H1 (cell line): ENCODE measurements at regions not wholly inside any gene's neighbourhood (a gene's known extent, or its start where the extent isn't known, plus 50 kb on each side); places are given as distances from the start of the nearest gene placed in this dataset.
"Not testable (repeated sequence)": the region's sequence is repeated elsewhere in the genome, so short reads cannot be mapped to it uniquely, and the experiment has no call there.

ENCODE experiments used
- CTCF ChIA-PET: fragments of 300-600 bp; sonication (Branson Sonifier 250); formaldehyde crosslinking; loops from one replicate; lab custom pipeline; 2021; ENCODE audit not compliant: partially characterized antibody; lab: Charles Lee
- POLR2A ChIA-PET: fragments of 300-600 bp; sonication (Branson Sonifier 250); formaldehyde crosslinking; loops from one replicate; lab custom pipeline; 2021; ENCODE audit warnings: inconsistent platforms; ENCODE audit not compliant: partially characterized antibody; lab: Charles Lee
- DNase-seq, 2 experiments: peaks; one replicate each; pipeline versions ENCODE4 v3.0.0 to v3.0.0-alpha.2; 2010 to 2022; ENCODE audit warnings: low spot score in 2 of 2, low read depth in 1 of 2, mixed read lengths in 1 of 2
- FAIRE-seq: peaks from 2 replicates; lab custom pipeline; 2011; peaks lifted over from hg19 to GRCh38; lab: Jason Lieb, UNC
- H2AFZ ChIP-seq: 2 replicates; pipeline ENCODE4 v1.8.1; 2012; ENCODE audit warnings: low read length, inconsistent platforms
- H2AK5ac ChIP-seq: 2 replicates; pipeline ENCODE4 v1.6.1; 2013; ENCODE audit warnings: low read depth, low read length
- H2BK120ac ChIP-seq: replicated peaks from 2 replicates; pipeline ENCODE3; 2013; ENCODE audit warnings: low read depth, low read length, inconsistent platforms
- H2BK12ac ChIP-seq: 2 replicates; pipeline ENCODE4 v1.6.1; 2013; ENCODE audit warnings: low read depth, low read length
- H2BK15ac ChIP-seq: 2 replicates; pipeline ENCODE4 v1.6.1; 2013; ENCODE audit warnings: low read length
- H2BK20ac ChIP-seq: 2 replicates; pipeline ENCODE4 v1.6.1; 2013; ENCODE audit warnings: low read length
- H2BK5ac ChIP-seq: 2 replicates; pipeline ENCODE4 v1.6.1; 2013; ENCODE audit warnings: low read depth, low read length
- H3K14ac ChIP-seq: 2 replicates; pipeline ENCODE4 v1.6.1; 2013; ENCODE audit warnings: inconsistent platforms; ENCODE audit not compliant: insufficient read length
- H3K18ac ChIP-seq: 2 replicates; pipeline ENCODE4 v1.6.1; 2013; ENCODE audit warnings: low read length; ENCODE audit errors: extremely low read depth
- H3K23ac ChIP-seq: 2 replicates; pipeline ENCODE4 v1.6.1; 2013; ENCODE audit warnings: inconsistent platforms; ENCODE audit not compliant: insufficient read length
- H3K23me2 ChIP-seq: 2 replicates; pipeline ENCODE4 v1.6.1; 2013; ENCODE audit warnings: low read depth, low read length
- H3K27ac ChIP-seq: 2 replicates; pipeline ENCODE4 v1.6.1; 2011; ENCODE audit warnings: low read depth, low read length, inconsistent platforms
- H3K27me3 ChIP-seq, 4 experiments: replicated peaks in 1 of 4; 1 replicate in 1 of 4; 2 replicates in 3 of 4; pipeline versions ENCODE4 v1.6.1 to v1.8.1; 2011 to 2013; ENCODE audit warnings: low read length in 3 of 4, mild to moderate bottlenecking in 3 of 4, inconsistent platforms in 2 of 4, mixed read lengths in 2 of 4, moderate library complexity in 1 of 4; ENCODE audit not compliant: control insufficient read depth in 3 of 4, insufficient read depth in 3 of 4; ENCODE audit errors: extremely low read depth in 1 of 4
- H3K36me3 ChIP-seq, 4 experiments: 2 replicates each; pipeline versions ENCODE4 v1.6.1 to v1.8.1; 2011 to 2013; ENCODE audit warnings: mild to moderate bottlenecking in 4 of 4, low read length in 3 of 4, moderate library complexity in 2 of 4, control low read depth in 1 of 4, inconsistent platforms in 1 of 4; ENCODE audit not compliant: insufficient read depth in 4 of 4, control insufficient read depth in 2 of 4
- H3K4ac ChIP-seq: replicated peaks from 2 replicates; pipeline ENCODE3; 2013; ENCODE audit warnings: low read length, low read depth, mixed read lengths, inconsistent platforms; ENCODE audit not compliant: insufficient read length
- H3K4me1 ChIP-seq, 4 experiments: replicated peaks in 1 of 4; 1 replicate in 1 of 4; 2 replicates in 3 of 4; pipeline versions ENCODE4 v1.6.1 to v1.8.1; 2011 to 2013; ENCODE audit warnings: low read length in 3 of 4, inconsistent platforms in 2 of 4, mixed read lengths in 1 of 4; ENCODE audit not compliant: insufficient read depth in 4 of 4, control insufficient read depth in 3 of 4
- H3K4me2 ChIP-seq, 2 experiments: 2 replicates each; pipeline versions ENCODE4 v1.6.1 to v1.8.1; 2011 to 2013; ENCODE audit warnings: low read depth in 2 of 2, low read length in 2 of 2, control low read depth in 1 of 2, inconsistent platforms in 1 of 2, mild to moderate bottlenecking in 1 of 2; ENCODE audit not compliant: insufficient read depth in 1 of 2
- H3K4me3 ChIP-seq, 4 experiments: fragments of 200-600, 300-600 bp in 1 of 4; sonication (generic), shearing (Covaris generic), sonication (Bioruptor Twin) in 1 of 4; 2 replicates each; pipeline versions ENCODE4 v1.5.1 to v1.8.1; 2011 to 2016; ENCODE audit warnings: low read length in 4 of 4, low read depth in 3 of 4, control low read depth in 2 of 4, inconsistent platforms in 2 of 4, mild to moderate bottlenecking in 2 of 4, mixed read lengths in 1 of 4, moderate library complexity in 1 of 4; ENCODE audit not compliant: insufficient read depth in 2 of 4; ENCODE audit errors: extremely low read depth in 1 of 4
- H3K56ac ChIP-seq: replicated peaks from 2 replicates; pipeline ENCODE3; 2013; ENCODE audit warnings: low read depth, mild to moderate bottlenecking, mixed read lengths, low read length, inconsistent platforms; ENCODE audit not compliant: insufficient read length
- H3K79me1 ChIP-seq: 2 replicates; pipeline ENCODE4 v1.6.1; 2013; ENCODE audit warnings: low read depth, low read length, control low read depth
- H3K79me2 ChIP-seq, 2 experiments: 2 replicates each; pipeline versions ENCODE4 v1.6.1 to v1.8.1; 2012 to 2013; ENCODE audit warnings: low read length in 2 of 2, mild to moderate bottlenecking in 2 of 2, inconsistent platforms in 1 of 2; ENCODE audit not compliant: insufficient read depth in 2 of 2, control insufficient read depth in 1 of 2
- H3K9ac ChIP-seq, 4 experiments: replicated peaks in 1 of 4; 1 replicate in 1 of 4; 2 replicates in 3 of 4; pipeline versions ENCODE4 v1.6.1 to v1.8.1; 2011 to 2013; ENCODE audit warnings: low read depth in 3 of 4, low read length in 3 of 4, control low read depth in 2 of 4, mild to moderate bottlenecking in 2 of 4, moderate library complexity in 2 of 4, inconsistent platforms in 1 of 4; ENCODE audit errors: extremely low read depth in 1 of 4
- H3K9me3 ChIP-seq, 2 experiments: 2 replicates each; pipeline versions ENCODE4 v1.6.1 to v1.8.1; 2012 to 2013; ENCODE audit warnings: mild to moderate bottlenecking in 2 of 2, moderate library complexity in 2 of 2, control low read depth in 1 of 2, inconsistent platforms in 1 of 2, low read depth in 1 of 2, low read length in 1 of 2, mixed read lengths in 1 of 2; ENCODE audit not compliant: insufficient read depth in 2 of 2
- H4K20me1 ChIP-seq, 2 experiments: replicated peaks in 1 of 2; 2 replicates each; pipeline versions ENCODE3 to v1.8.1; 2011 to 2013; ENCODE audit warnings: inconsistent platforms in 2 of 2, low read length in 2 of 2, mild to moderate bottlenecking in 1 of 2; ENCODE audit not compliant: insufficient read depth in 2 of 2, control insufficient read depth in 1 of 2
- H4K5ac ChIP-seq: 2 replicates; pipeline ENCODE4 v1.6.1; 2013; ENCODE audit warnings: low read length, low read depth, mixed read lengths, inconsistent platforms; ENCODE audit not compliant: insufficient read length
- H4K8ac ChIP-seq: 2 replicates; pipeline ENCODE4 v1.8.0; 2013; ENCODE audit warnings: mild to moderate bottlenecking, moderate library complexity, low read length, inconsistent platforms; ENCODE audit not compliant: insufficient read depth; ENCODE audit errors: extremely low read depth
- H4K91ac ChIP-seq: replicated peaks from 2 replicates; pipeline ENCODE3; 2013; ENCODE audit warnings: low read length, mixed read lengths, inconsistent platforms; ENCODE audit not compliant: insufficient read length
- WGBS, 2 experiments: shearing (Covaris generic) in 1 of 2; methylation state at CpG; one replicate each; pipeline versions ENCODE4 v1.1.6 to v1.1.7; 2013 to 2015; ENCODE audit warnings: low lambda C conversion rate in 2 of 2, mixed read lengths in 2 of 2, inconsistent platforms in 1 of 2, low coverage in 1 of 2, missing lambda C conversion rate in 1 of 2; ENCODE audit not compliant: insufficient replicate concordance in 2 of 2, insufficient coverage in 1 of 2, insufficient read length in 1 of 2; ENCODE audit errors: extremely low coverage in 1 of 2, missing lambda C conversion rate in 1 of 2; 5-methylcytosine and 5-hydroxymethylcytosine counted together

DNA sequence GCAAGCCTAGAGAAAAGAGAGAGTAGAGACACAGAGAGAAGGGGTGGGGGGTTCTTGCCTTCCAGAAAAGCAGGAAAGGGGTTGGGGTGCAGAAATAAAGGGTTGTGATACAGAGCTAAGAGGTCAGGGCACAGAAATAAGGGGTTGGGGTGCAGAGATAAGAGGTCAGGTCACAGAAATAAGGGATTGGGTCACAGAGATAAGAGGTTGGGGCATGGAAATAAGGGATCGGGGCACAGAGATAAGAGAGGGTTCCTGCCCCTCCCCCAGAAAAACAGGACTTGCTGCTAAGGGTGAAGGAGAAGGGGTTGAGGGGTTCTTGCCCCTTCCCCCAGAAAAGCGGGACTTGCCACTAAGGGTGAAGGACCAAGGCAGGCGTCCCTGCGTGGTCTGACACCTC, 189.6 kb upstream of the FRG2C start:
- H3K36me3 ChIP-seq, H4K20me1 ChIP-seq, H3K27ac ChIP-seq, H3K9ac ChIP-seq, CTCF ChIA-PET, H3K4me1 ChIP-seq, H2BK5ac ChIP-seq, H4K8ac ChIP-seq, H4K91ac ChIP-seq, H2AK5ac ChIP-seq, H3K4me3 ChIP-seq, H2AFZ ChIP-seq, H3K27me3 ChIP-seq, H3K79me2 ChIP-seq, POLR2A ChIA-PET, H3K79me1 ChIP-seq, H3K23me2 ChIP-seq, H2BK120ac ChIP-seq, FAIRE-seq, H3K4ac ChIP-seq, H3K14ac ChIP-seq, H2BK15ac ChIP-seq, H3K4me2 ChIP-seq, H2BK20ac ChIP-seq, H4K5ac ChIP-seq, H3K23ac ChIP-seq, H3K56ac ChIP-seq, H3K18ac ChIP-seq, DNase-seq, H2BK12ac ChIP-seq: not testable (repeated sequence)
- WGBS, 2 experiments = 89% methylated on average over 4 of the region's 4 CpGs; no CpG with 5 or more reads in 1 of the 2 experiments
- peaks cover 0 to 11% of the 10 kb centered on the region in 2 experiments; a peak in 2 of 4 replicates for H3K9me3 ChIP-seq

DNA sequence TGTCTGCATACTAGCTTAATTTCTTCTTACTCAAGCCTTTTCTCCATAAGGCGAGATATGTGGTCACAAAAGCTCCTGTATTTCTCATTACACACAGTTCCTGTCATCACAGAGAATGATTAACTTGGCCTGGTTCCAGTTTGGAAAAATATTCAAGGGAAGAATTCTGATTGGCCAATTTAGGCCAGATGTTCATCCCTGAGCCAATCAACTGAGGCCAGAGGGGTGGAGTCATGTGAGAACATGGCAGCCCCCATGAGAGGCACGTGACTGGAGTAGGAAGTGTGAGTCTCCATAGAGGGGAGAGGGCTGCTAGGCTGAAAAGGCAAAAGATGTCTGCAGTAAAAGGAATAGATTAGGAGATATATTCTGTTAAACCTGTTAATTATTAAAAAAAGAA, 167.5 kb upstream of the FRG2C start:
- FAIRE-seq, H3K9me3 ChIP-seq, H3K27ac ChIP-seq, CTCF ChIA-PET, POLR2A ChIA-PET, H3K79me1 ChIP-seq, H3K4ac ChIP-seq, H2BK12ac ChIP-seq, H2AFZ ChIP-seq, H3K4me3 ChIP-seq, H3K56ac ChIP-seq, H2BK15ac ChIP-seq, H4K5ac ChIP-seq, H4K91ac ChIP-seq, H2BK5ac ChIP-seq, H3K14ac ChIP-seq, H2BK120ac ChIP-seq, DNase-seq, H4K20me1 ChIP-seq, H3K23me2 ChIP-seq, H3K4me1 ChIP-seq, H3K4me2 ChIP-seq, H3K79me2 ChIP-seq, H3K27me3 ChIP-seq, H2AK5ac ChIP-seq, H3K18ac ChIP-seq, H2BK20ac ChIP-seq, H4K8ac ChIP-seq, H3K23ac ChIP-seq, H3K9ac ChIP-seq, H3K36me3 ChIP-seq: not testable (repeated sequence)
- WGBS, 2 experiments = 86% methylated on average over 2 of the region's 2 CpGs; no CpG with 5 or more reads in 1 of the 2 experiments
